Hindlimb muscle (tissue), 1 donor: ENCODE measurements at regions not wholly inside any gene's neighbourhood (a gene's known extent, or its start where the extent isn't known, plus 50 kb on each side); places are given as distances from the start of the nearest gene placed in this dataset.

Experiments used
- DNase-seq: peaks from one replicate; pipeline ENCODE4 v3.0.0-alpha.2; 2013

GRCh38 chr10:128985036-128985435 is 482.0 kb upstream of the MGMT start:
- DNase-seq, result no peak

- no peak for DNase-seq
Observed at GRCh38 chr10:128990986-128991385, 476.1 kb upstream of the MGMT start.

- DNase-seq, result no peak
Observed at GRCh38 chr10:128992770-128993169, 474.3 kb upstream of the MGMT start.

- DNase-seq, result no peak
Observed at GRCh38 chr10:128993443-128993842, 473.6 kb upstream of the MGMT start.

- DNase-seq, result no peak
Observed at GRCh38 chr10:128993911-128994538, 473.0 kb upstream of the MGMT start.

- DNase-seq, result no peak
Observed at GRCh38 chr10:128994598-128995143, 472.4 kb upstream of the MGMT start.

- DNase-seq, result no peak
Observed at GRCh38 chr10:128995676-128996075, 471.4 kb upstream of the MGMT start.

GRCh38 chr10:128996092-128996491 is 470.9 kb upstream of the MGMT start:
- DNase-seq, result no peak

- DNase-seq, result no peak
Observed at GRCh38 chr10:128998101-128998805, 468.8 kb upstream of the MGMT start.

- DNase-seq, result no peak
Observed at GRCh38 chr10:129004398-129004797, 462.6 kb upstream of the MGMT start.

- DNase-seq, result no peak
Observed at GRCh38 chr10:129005080-129005479, 462.0 kb upstream of the MGMT start.

GRCh38 chr10:129005804-129006203 is 461.2 kb upstream of the MGMT start:
- DNase-seq, result no peak

- DNase-seq, result no peak
Observed at GRCh38 chr10:129018511-129018910, 448.5 kb upstream of the MGMT start.

- DNase-seq, result no peak
Observed at GRCh38 chr10:129020651-129021330, 446.2 kb upstream of the MGMT start.

GRCh38 chr10:129021594-129022304 is 445.3 kb upstream of the MGMT start:
- DNase-seq, result no peak

- DNase-seq, result peak; percentile 84
Observed at GRCh38 chr10:129023082-129023481, 444.0 kb upstream of the MGMT start.

GRCh38 chr10:129024046-129024445 is 443.0 kb upstream of the MGMT start:
- no peak for DNase-seq

GRCh38 chr10:129025787-129026186 is 441.3 kb upstream of the MGMT start:
- DNase-seq, result no peak

GRCh38 chr10:129027906-129028305 is 439.1 kb upstream of the MGMT start:
- DNase-seq, result no peak

GRCh38 chr10:129028451-129028850 is 438.6 kb upstream of the MGMT start:
- no peak for DNase-seq

- DNase-seq, result no peak
Observed at GRCh38 chr10:129029051-129029450, 438.0 kb upstream of the MGMT start.

- no peak for DNase-seq
Observed at GRCh38 chr10:129029851-129030602, 437.0 kb upstream of the MGMT start.
